ENCODE measurements at regions not wholly inside any gene's neighbourhood (a gene's known extent, or its start where the extent isn't known, plus 50 kb on each side); places are given as distances from the start of the nearest gene placed in this dataset.

DNA sequence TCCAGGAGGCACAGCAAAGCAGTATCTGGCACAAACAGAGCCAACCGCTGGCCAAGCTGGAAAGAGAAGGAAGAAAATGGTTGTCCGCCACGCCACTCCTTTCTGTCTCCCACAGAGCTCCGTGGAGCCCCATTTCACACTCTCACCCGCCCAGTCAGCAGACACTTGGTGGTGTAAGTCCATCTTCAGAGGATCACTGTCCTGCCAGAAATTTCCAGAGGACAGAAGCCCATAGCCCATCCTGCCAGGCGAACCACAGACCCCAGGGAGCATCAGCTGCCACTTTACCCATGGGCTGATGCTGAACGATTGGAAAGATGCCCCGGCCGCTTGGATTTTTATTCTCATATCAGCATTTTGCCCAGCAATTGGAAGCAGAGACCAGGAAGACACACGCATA is 144.7 kb upstream of the LYZL2 start:
- DNase-seq, result no peak
- peaks cover 6 to 12% (median 12%) of the 10 kb centered on the region in 3 experiments; a peak in 6 of 7 replicates for H3K36me3 Mint-ChIP-seq (ENCODE audit: insufficient read depth in 1 of 3, low read depth in 3 of 3)
- no peaks in the 10 kb centered on the region for H3K27me3 ChIP-seq (ENCODE audit: insufficient read depth, low read length)
- peak overlapping the region in 1 of 3 experiments; percentile 46; a peak in 1 of 7 replicates for H3K27ac Mint-ChIP-seq
- H3K9me3 ChIP-seq (ENCODE audit: control insufficient read depth, low read depth, low read length), result peaks cover 19% of the 10 kb centered on the region
- no peak overlapping the region for H4K5ac ChIP-seq (ENCODE audit: insufficient read length, low read depth, low read length)
- H4K91ac ChIP-seq (ENCODE audit: insufficient read length, low read depth, low read length), result no peak overlapping the region
- no peak overlapping the region for H3K9ac ChIP-seq (ENCODE audit: extremely low read depth, insufficient read length, low read length)
- no peak overlapping the region for H3K14ac ChIP-seq (ENCODE audit: insufficient read depth, low read length)
- TF ChIP-seq, protein P1, sequence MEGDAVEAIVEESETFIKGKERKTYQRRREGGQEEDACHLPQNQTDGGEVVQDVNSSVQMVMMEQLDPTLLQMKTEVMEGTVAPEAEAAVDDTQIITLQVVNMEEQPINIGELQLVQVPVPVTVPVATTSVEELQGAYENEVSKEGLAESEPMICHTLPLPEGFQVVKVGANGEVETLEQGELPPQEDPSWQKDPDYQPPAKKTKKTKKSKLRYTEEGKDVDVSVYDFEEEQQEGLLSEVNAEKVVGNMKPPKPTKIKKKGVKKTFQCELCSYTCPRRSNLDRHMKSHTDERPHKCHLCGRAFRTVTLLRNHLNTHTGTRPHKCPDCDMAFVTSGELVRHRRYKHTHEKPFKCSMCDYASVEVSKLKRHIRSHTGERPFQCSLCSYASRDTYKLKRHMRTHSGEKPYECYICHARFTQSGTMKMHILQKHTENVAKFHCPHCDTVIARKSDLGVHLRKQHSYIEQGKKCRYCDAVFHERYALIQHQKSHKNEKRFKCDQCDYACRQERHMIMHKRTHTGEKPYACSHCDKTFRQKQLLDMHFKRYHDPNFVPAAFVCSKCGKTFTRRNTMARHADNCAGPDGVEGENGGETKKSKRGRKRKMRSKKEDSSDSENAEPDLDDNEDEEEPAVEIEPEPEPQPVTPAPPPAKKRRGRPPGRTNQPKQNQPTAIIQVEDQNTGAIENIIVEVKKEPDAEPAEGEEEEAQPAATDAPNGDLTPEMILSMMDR (conservative IDR thresholded peaks at IDR 0.05), result no peak
- H2BK20ac ChIP-seq (ENCODE audit: low read depth, low read length, poor library complexity, severe bottlenecking), result no peak overlapping the region
- H3K9me3 Mint-ChIP-seq, result peaks cover 25 to 34% of the 10 kb centered on the region in 2 experiments
- no peak overlapping the region for H3K56ac ChIP-seq (ENCODE audit: insufficient read length, low read depth, low read length)
- H2AK5ac ChIP-seq (ENCODE audit: insufficient read length, low read length), result no peak overlapping the region
- no peak overlapping the region for H2BK120ac ChIP-seq (ENCODE audit: low read depth, low read length, poor library complexity, severe bottlenecking)
- H3K27ac ChIP-seq (ENCODE audit: insufficient read length, low read depth, low read length), result no peak overlapping the region
- H2BK12ac ChIP-seq (ENCODE audit: insufficient read length, low read depth, low read length), result no peak overlapping the region
- H3K18ac ChIP-seq (ENCODE audit: insufficient read length, low read depth, low read length), result no peak overlapping the region
- no peak overlapping the region for H3K4ac ChIP-seq (ENCODE audit: low read depth, low read length)
- peaks cover 15% of the 10 kb centered on the region for H3K27me3 Mint-ChIP-seq (ENCODE audit: low read depth)
- H3K23me2 ChIP-seq (ENCODE audit: insufficient read length, low read depth, low read length, poor library complexity, severe bottlenecking), result no peaks in the 10 kb centered on the region
- H2BK15ac ChIP-seq (ENCODE audit: low read depth, low read length), result no peak overlapping the region
- H3K79me1 ChIP-seq (ENCODE audit: insufficient read depth, low read depth, low read length, poor library complexity, severe bottlenecking), result no peaks in the 10 kb centered on the region
- H3K23ac ChIP-seq (ENCODE audit: insufficient read length, low read depth, low read length), result no peak overlapping the region
- H4K8ac ChIP-seq (replicated peaks; ENCODE audit: insufficient read length, low read depth, low read length), result no peak overlapping the region
- H3T11ph ChIP-seq (ENCODE audit: low read length), result no peak overlapping the region
- no peaks in the 10 kb centered on the region for H3K4me1 Mint-ChIP-seq
- H2BK5ac ChIP-seq (ENCODE audit: insufficient read length, low read length), result no peak overlapping the region
- no peak overlapping the region for H2AFZ ChIP-seq (ENCODE audit: low read length)
- H3K4me1 ChIP-seq (ENCODE audit: insufficient read depth, low read length), result no peaks in the 10 kb centered on the region
- no peaks in the 10 kb centered on the region for H3K79me2 ChIP-seq (ENCODE audit: insufficient read depth, low read length)
- no peaks in the 10 kb centered on the region for H4K20me1 ChIP-seq (ENCODE audit: control insufficient read depth, insufficient read depth, insufficient read length)
- no peak overlapping the region for H3K4me3 Mint-ChIP-seq
- no CpG with 5 or more reads among the region's 10 CpGs for WGBS (ENCODE audit: extremely low coverage, insufficient read length, low lambda C conversion rate)
- no peak overlapping the region for H3K4me2 ChIP-seq (ENCODE audit: insufficient read depth, insufficient read length, low read length)

Data from H9 (cell line).